ENCODE measurements at regions not wholly inside any gene's neighbourhood (a gene's known extent, or its start where the extent isn't known, plus 50 kb on each side); places are given as distances from the start of the nearest gene placed in this dataset.

GRCh38 chr12:111183094-111183493 is 185.8 kb downstream of the PHETA1 start:
- TF ChIP-seq CTCF (conservative IDR thresholded peaks at IDR 0.05) (no peak), ZFX (IDR thresholded peaks at IDR 0.05) (no peak)
